Fibroblast of mammary gland (primary cell): ENCODE measurements at regions not wholly inside any gene's neighbourhood (a gene's known extent, or its start where the extent isn't known, plus 50 kb on each side); places are given as distances from the start of the nearest gene placed in this dataset.

ENCODE experiments used
- DNase-seq: peaks from one replicate; pipeline ENCODE4 v3.0.0-alpha.2; 2010; ENCODE audit warnings: low read depth
- H3K4me3 ChIP-seq: 2 replicates; pipeline ENCODE4 v1.5.1; 2011; ENCODE audit warnings: low read depth, mild to moderate bottlenecking, low read length, moderate library complexity; ENCODE audit not compliant: control insufficient read depth
- TF ChIP-seq, protein P1 (sequence below): conservative IDR thresholded peaks from 2 replicates; pipeline ENCODE4 v1.5.1; 2011; ENCODE audit warnings: low read depth, low read length, inconsistent platforms; ENCODE audit not compliant: control insufficient read depth, insufficient read depth

- no peak for DNase-seq
- TF ChIP-seq, protein P1, sequence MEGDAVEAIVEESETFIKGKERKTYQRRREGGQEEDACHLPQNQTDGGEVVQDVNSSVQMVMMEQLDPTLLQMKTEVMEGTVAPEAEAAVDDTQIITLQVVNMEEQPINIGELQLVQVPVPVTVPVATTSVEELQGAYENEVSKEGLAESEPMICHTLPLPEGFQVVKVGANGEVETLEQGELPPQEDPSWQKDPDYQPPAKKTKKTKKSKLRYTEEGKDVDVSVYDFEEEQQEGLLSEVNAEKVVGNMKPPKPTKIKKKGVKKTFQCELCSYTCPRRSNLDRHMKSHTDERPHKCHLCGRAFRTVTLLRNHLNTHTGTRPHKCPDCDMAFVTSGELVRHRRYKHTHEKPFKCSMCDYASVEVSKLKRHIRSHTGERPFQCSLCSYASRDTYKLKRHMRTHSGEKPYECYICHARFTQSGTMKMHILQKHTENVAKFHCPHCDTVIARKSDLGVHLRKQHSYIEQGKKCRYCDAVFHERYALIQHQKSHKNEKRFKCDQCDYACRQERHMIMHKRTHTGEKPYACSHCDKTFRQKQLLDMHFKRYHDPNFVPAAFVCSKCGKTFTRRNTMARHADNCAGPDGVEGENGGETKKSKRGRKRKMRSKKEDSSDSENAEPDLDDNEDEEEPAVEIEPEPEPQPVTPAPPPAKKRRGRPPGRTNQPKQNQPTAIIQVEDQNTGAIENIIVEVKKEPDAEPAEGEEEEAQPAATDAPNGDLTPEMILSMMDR: no peak
- no peak overlapping the region for H3K4me3 ChIP-seq
Measured at GRCh38 chr4:81664079-81664478, 192.4 kb upstream of the RASGEF1B start.

- peak; percentile 2 for DNase-seq
- TF ChIP-seq, protein P1: no peak
- H3K4me3 ChIP-seq: no peak overlapping the region
Measured at GRCh38 chr4:81663368-81663767, 191.7 kb upstream of the RASGEF1B start.

- no peak for DNase-seq
- H3K4me3 ChIP-seq: no peak overlapping the region
- TF ChIP-seq, protein P1: no peak
Measured at GRCh38 chr4:81659051-81659450, 187.3 kb upstream of the RASGEF1B start.

DNA sequence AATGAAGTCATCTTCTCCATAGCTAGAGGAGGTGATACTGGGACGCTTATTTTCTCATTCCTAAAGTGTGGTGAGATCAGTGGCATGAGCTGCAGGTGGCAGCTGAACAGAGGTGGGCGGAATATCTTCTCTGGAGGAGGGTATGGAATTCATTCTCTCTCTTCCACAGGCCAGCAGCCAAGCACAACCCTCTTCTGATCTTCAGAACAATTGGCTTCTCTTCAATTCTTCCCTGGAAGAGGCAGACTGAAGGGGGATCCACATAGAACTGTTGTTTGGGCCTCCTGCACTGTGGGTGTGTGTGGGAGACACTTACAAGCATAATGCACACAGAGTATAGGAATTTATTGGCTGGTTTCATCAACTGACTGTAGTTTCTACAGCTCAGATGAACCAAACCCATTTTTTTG, 180.4 kb upstream of the RASGEF1B start:
- no peak overlapping the region for H3K4me3 ChIP-seq
- TF ChIP-seq, protein P1: no peak
- DNase-seq: no peak

DNA sequence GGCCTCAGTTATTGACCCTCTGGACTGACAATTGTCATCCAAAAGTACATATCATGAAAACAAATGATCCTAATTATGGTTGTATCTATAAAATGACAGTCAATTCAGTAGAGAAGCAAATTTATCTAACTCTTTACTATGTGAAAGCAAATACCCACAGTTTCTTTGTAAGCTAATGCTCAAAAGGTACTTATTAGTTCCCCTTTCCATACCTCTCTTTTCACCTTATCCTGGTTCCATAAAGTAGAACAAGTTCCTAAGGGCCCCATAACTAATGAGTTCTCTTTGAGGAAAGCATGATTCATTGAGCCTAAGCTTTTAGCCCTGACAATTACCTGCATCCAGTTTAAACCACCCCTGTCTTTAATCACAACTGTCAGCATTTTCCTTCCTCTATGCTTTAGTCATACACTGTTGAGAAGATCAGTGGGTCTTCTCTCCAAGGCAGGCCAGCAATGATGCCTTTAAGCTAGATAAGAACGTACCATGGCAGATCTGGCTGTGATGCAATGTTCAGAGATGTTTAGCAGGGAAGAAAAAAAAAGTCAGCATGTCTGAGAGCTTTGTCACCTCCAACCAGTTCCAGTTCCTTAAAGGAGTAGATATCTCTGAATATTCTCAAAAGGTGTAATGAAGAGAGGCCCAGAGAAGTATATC, 179.7 kb upstream of the RASGEF1B start:
- DNase-seq: peak; percentile 4
- TF ChIP-seq, protein P1: no peak

GRCh38 chr4:81650606-81651242, 179.0 kb upstream of the RASGEF1B start:
- TF ChIP-seq, protein P1: no peak
- no peak for DNase-seq
- no peak overlapping the region for H3K4me3 ChIP-seq

More for the DNA sequence above, 179.7 kb upstream of the RASGEF1B start:
- no peak overlapping the region for H3K4me3 ChIP-seq
